HL-60 (cell line): ENCODE measurements at regions not wholly inside any gene's neighbourhood (a gene's known extent, or its start where the extent isn't known, plus 50 kb on each side); places are given as distances from the start of the nearest gene placed in this dataset.

Source experiments
- DNase-seq, 2 experiments: peaks; one replicate each; pipeline ENCODE4 v3.0.0-alpha.2; 2010 to 2020; ENCODE audit warnings: low read depth in 1 of 2, low spot score in 1 of 2
- H3K27ac ChIP-seq: fragments of 250-450 bp; sonication (Bioruptor Pico); replicated peaks from 2 replicates; pipeline ENCODE4 v1.5.1; 2020; ENCODE audit warnings: mild to moderate bottlenecking, moderate library complexity
- H3K27me3 ChIP-seq: fragments of 250-450 bp; sonication (Bioruptor Pico); 2 replicates; pipeline ENCODE4 v1.5.1; 2021; ENCODE audit warnings: mild to moderate bottlenecking, moderate library complexity; ENCODE audit not compliant: insufficient read depth, poor library complexity, severe bottlenecking
- H3K4me3 ChIP-seq: replicated peaks from 2 replicates; pipeline ENCODE4 v1.5.1; 2011; ENCODE audit warnings: mild to moderate bottlenecking, control low read depth, low read length; ENCODE audit not compliant: insufficient read depth
- CTCF ChIP-seq: IDR thresholded peaks from one replicate; pipeline ENCODE4 v1.5.1; 2011; ENCODE audit warnings: low read length, control low read depth, inconsistent platforms; ENCODE audit not compliant: insufficient read depth
- GABPA ChIP-seq: IDR thresholded peaks from 2 replicates; pipeline ENCODE4 v1.6.1; 2012; ENCODE audit warnings: low read depth
- POLR2AphosphoS5 ChIP-seq: IDR thresholded peaks from 2 replicates; pipeline ENCODE4 v1.6.1; 2012; ENCODE audit warnings: low read depth
- REST ChIP-seq: IDR thresholded peaks from 2 replicates; pipeline ENCODE4 v1.6.1; 2012; ENCODE audit warnings: low read depth; ENCODE audit not compliant: insufficient replicate concordance
- SPI1 ChIP-seq: IDR thresholded peaks from 2 replicates; pipeline ENCODE4 v1.6.1; 2012; ENCODE audit warnings: low read depth, mild to moderate bottlenecking, borderline replicate concordance

GRCh38 chr12:114473018-114473417 is 67.1 kb upstream of the TBX5 start:
- Histone ChIP-seq H3K4me3 (no peak overlapping the region), H3K27ac (no peak overlapping the region), H3K27me3 (no peaks in the 10 kb centered on the region)
- DNase-seq = no peak
- TF ChIP-seq SPI1 (no peak), POLR2AphosphoS5 (no peak), GABPA (no peak), REST (no peak), CTCF (no peak)

- peaks cover 2% of the 10 kb centered on the region for H3K27me3 ChIP-seq
- no peak for TF ChIP-seq REST
- no peak for TF ChIP-seq SPI1
- no peak for TF ChIP-seq GABPA
- no peak for TF ChIP-seq CTCF
- no peak for TF ChIP-seq POLR2AphosphoS5
- H3K4me3 ChIP-seq = no peak overlapping the region
- H3K27ac ChIP-seq = no peak overlapping the region
- DNase-seq = no peak
Measured at GRCh38 chr12:114457620-114458019, 51.7 kb upstream of the TBX5 start.
